A549 (cell line): ENCODE measurements at regions not wholly inside any gene's neighbourhood (a gene's known extent, or its start where the extent isn't known, plus 50 kb on each side); places are given as distances from the start of the nearest gene placed in this dataset.

Experiments used
- ATAC-seq, 2 experiments: fragments of 200-7000 bp in 1 of 2; fragments of >200 bp in 1 of 2; cut with Nextera tagmentation in 1 of 2; cut with Tn5 transposase in 1 of 2; 3 replicates each; pipeline versions ENCODE4 v1.8.0 to v1.9.1; 2018 to 2020; ENCODE audit warnings: mild to moderate bottlenecking in 1 of 2, moderate library complexity in 1 of 2
- CTCF ChIA-PET: fragments of 300-600 bp; sonication (Branson Sonifier 250); formaldehyde crosslinking; extraction: SDS; loops from one replicate; lab custom pipeline; 2021; ENCODE audit warnings: antibody characterized with exemption, inconsistent platforms; lab: Yijun Ruan, JAX
- POLR2A ChIA-PET: fragments of 350-600 bp; formaldehyde crosslinking; extraction: SDS; loops from one replicate; lab custom pipeline; 2021; ENCODE audit warnings: antibody characterized with exemption, inconsistent platforms; lab: Yijun Ruan, JAX
- DNase-seq, 2 experiments: peaks; one replicate each; pipeline versions ENCODE4 v3.0.0 to v3.0.0-alpha.2; 2011 to 2016; ENCODE audit warnings: low read depth in 1 of 2, low spot score in 1 of 2
- FAIRE-seq: peaks from 2 replicates; lab custom pipeline; 2011; peaks lifted over from hg19 to GRCh38; lab: Jason Lieb, UNC
- H3K27ac ChIP-seq, 2 experiments: fragments of >200 bp; sonication (Bioruptor Twin); formaldehyde crosslinking; 3 replicates each; pipeline ENCODE4 v1.5.1; 2016 to 2017
- H3K4me1 ChIP-seq: fragments of >200 bp; sonication (Bioruptor Twin); formaldehyde crosslinking; 3 replicates; pipeline ENCODE4 v1.6.1; 2016
- H3K4me2 ChIP-seq: fragments of >200 bp; sonication (Bioruptor Twin); formaldehyde crosslinking; 3 replicates; pipeline ENCODE4 v1.6.1; 2016
- H3K4me3 ChIP-seq: fragments of >200 bp; sonication (Bioruptor Twin); formaldehyde crosslinking; 3 replicates; pipeline ENCODE4 v1.5.1; 2016
- H3K9me3 ChIP-seq: fragments of >200 bp; sonication (Bioruptor Twin); formaldehyde crosslinking; 3 replicates; pipeline ENCODE4 v1.6.1; 2016
- BHLHE40 ChIP-seq: IDR thresholded peaks from 2 replicates; pipeline ENCODE4 v1.6.1; 2012; ENCODE audit warnings: low read depth, low read length, inconsistent platforms
- CBX2 ChIP-seq: fragments of 200-600 bp; sonication (generic); IDR thresholded peaks from 2 replicates; pipeline ENCODE4 v1.6.1; 2016; ENCODE audit warnings: low read depth, mild to moderate bottlenecking, borderline replicate concordance
- CEBPB ChIP-seq, 2 experiments: fragments of >200 bp in 1 of 2; sonication (Bioruptor Twin) in 1 of 2; formaldehyde crosslinking in 1 of 2; IDR thresholded peaks; 2 replicates each; pipeline ENCODE4 v1.6.1; 2012 to 2016
- CHD2 ChIP-seq: fragments of 150-350 bp; IDR thresholded peaks from 2 replicates; pipeline ENCODE4 v1.6.1; 2014; ENCODE audit warnings: low read length; ENCODE audit not compliant: partially characterized antibody
- CHD4 ChIP-seq: fragments of 200-600 bp; sonication (generic); IDR thresholded peaks from 2 replicates; pipeline ENCODE4 v1.6.1; 2016; ENCODE audit warnings: antibody characterized with exemption, mild to moderate bottlenecking, borderline replicate concordance
- FOSB ChIP-seq: fragments of 250-450 bp; sonication (Bioruptor Pico); IDR thresholded peaks from 2 replicates; pipeline ENCODE4 v1.5.0; 2020; ENCODE audit warnings: mild to moderate bottlenecking, moderate library complexity
- FOSL2 ChIP-seq, 2 experiments: fragments of 450-650 bp in 1 of 2; fragments of >200 bp in 1 of 2; sonication (Bioruptor Twin) in 1 of 2; formaldehyde crosslinking; IDR thresholded peaks; 2 replicates each; pipeline versions ENCODE4 v1.5.0 to v1.6.1; 2016 to 2020; ENCODE audit warnings: mild to moderate bottlenecking in 1 of 2, moderate library complexity in 1 of 2
- GATA3 ChIP-seq: IDR thresholded peaks from 2 replicates; pipeline ENCODE4 v1.6.1; 2012; ENCODE audit warnings: borderline replicate concordance
- HEYL ChIP-seq: fragments of 250-450 bp; sonication (Bioruptor Pico); IDR thresholded peaks from 2 replicates; pipeline ENCODE4 v1.8.0; 2021; ENCODE audit warnings: mild to moderate bottlenecking, moderate library complexity
- HOXA7 ChIP-seq: fragments of 250-450 bp; sonication (Bioruptor Pico); IDR thresholded peaks from 2 replicates; pipeline ENCODE4 v1.5.0; 2020; ENCODE audit warnings: mild to moderate bottlenecking, moderate library complexity
- HOXB13 ChIP-seq: fragments of 250-450 bp; sonication (Bioruptor Pico); IDR thresholded peaks from 2 replicates; pipeline ENCODE4 v1.5.0; 2020; ENCODE audit warnings: low read depth, mild to moderate bottlenecking, moderate library complexity
- HOXB5 ChIP-seq: fragments of 250-450 bp; sonication (Bioruptor Pico); IDR thresholded peaks from 2 replicates; pipeline ENCODE4 v1.5.0; 2020; ENCODE audit warnings: mild to moderate bottlenecking, moderate library complexity
- KDM1A ChIP-seq: fragments of 200-600 bp; sonication (generic); IDR thresholded peaks from 2 replicates; pipeline ENCODE4 v1.6.1; 2016; ENCODE audit warnings: low read depth, mild to moderate bottlenecking
- KDM5A ChIP-seq: fragments of 200-600 bp; sonication (generic); IDR thresholded peaks from 2 replicates; pipeline ENCODE4 v1.6.1; 2016; ENCODE audit warnings: antibody characterized with exemption, mild to moderate bottlenecking
- MAFK ChIP-seq: fragments of 450-650 bp; IDR thresholded peaks from 2 replicates; pipeline ENCODE4 v1.6.1; 2014; ENCODE audit not compliant: partially characterized antibody
- MAZ ChIP-seq: fragments of 150-350 bp; IDR thresholded peaks from 2 replicates; pipeline ENCODE4 v1.6.1; 2014; ENCODE audit warnings: antibody characterized with exemption, low read depth, low read length, borderline replicate concordance
- NFE2L2 ChIP-seq: fragments of 150-350 bp; conservative IDR thresholded peaks from 2 replicates; pipeline ENCODE4 v1.6.1; 2014; ENCODE audit warnings: low read length
- PHF8 ChIP-seq: fragments of 200-600 bp; sonication (generic); IDR thresholded peaks from 2 replicates; pipeline ENCODE4 v1.6.1; 2016; ENCODE audit warnings: low read depth, mild to moderate bottlenecking, antibody characterized with exemption, moderate library complexity, borderline replicate concordance
- POLR2A ChIP-seq: IDR thresholded peaks from 2 replicates; pipeline ENCODE4 v1.6.1; 2012; ENCODE audit warnings: mild to moderate bottlenecking, low read length
- POLR2AphosphoS2 ChIP-seq: conservative IDR thresholded peaks from 2 replicates; pipeline ENCODE4 v1.6.1; 2012; ENCODE audit warnings: low read length, improper control_type of control experiment, inconsistent platforms
- RCOR1 ChIP-seq: fragments of 150-350 bp; IDR thresholded peaks from 2 replicates; pipeline ENCODE4 v1.6.1; 2014; ENCODE audit warnings: antibody characterized with exemption, low read length, low read depth
- RFX5 ChIP-seq: fragments of 450-650 bp; IDR thresholded peaks from 2 replicates; pipeline ENCODE4 v1.7.1; 2014; ENCODE audit warnings: antibody characterized with exemption, mild to moderate bottlenecking, moderate library complexity
- RNF2 ChIP-seq: fragments of 200-600 bp; sonication (generic); IDR thresholded peaks from 2 replicates; pipeline ENCODE4 v1.6.1; 2016; ENCODE audit warnings: low read depth, mild to moderate bottlenecking, antibody characterized with exemption, moderate library complexity, borderline replicate concordance
- SMC3 ChIP-seq: fragments of >200 bp; sonication (Bioruptor Twin); formaldehyde crosslinking; IDR thresholded peaks from 3 replicates; pipeline ENCODE4 v1.6.1; 2018; ENCODE audit warnings: inconsistent platforms
- WGBS: methylation state at CpG from one replicate; pipeline ENCODE4 v1.1.6; 2017; ENCODE audit errors: missing lambda C conversion rate; 5-methylcytosine and 5-hydroxymethylcytosine counted together
- TF ChIP-seq, protein P1 (sequence below): fragments of 250-450 bp; sonication (Bioruptor Pico); IDR thresholded peaks from 2 replicates; pipeline ENCODE4 v1.5.0; 2020; ENCODE audit warnings: low read depth, mild to moderate bottlenecking, moderate library complexity
- TF ChIP-seq, protein P2 (sequence below): fragments of >200 bp; sonication (Bioruptor Twin); formaldehyde crosslinking; IDR thresholded peaks from 2 replicates; pipeline ENCODE4 v1.6.1; 2016
- TF ChIP-seq, protein P3 (sequence below): fragments of >200 bp; sonication (Bioruptor Twin); formaldehyde crosslinking; IDR thresholded peaks from 3 replicates; pipeline ENCODE4 v1.6.1; 2016
- TF ChIP-seq, protein P4 (sequence below): IDR thresholded peaks from 2 replicates; pipeline ENCODE4 v1.6.1; 2012; ENCODE audit warnings: low read depth, borderline replicate concordance
- TF ChIP-seq, protein P5 (sequence below): fragments of 450-650 bp; IDR thresholded peaks from 2 replicates; pipeline ENCODE4 v1.6.1; 2014; ENCODE audit warnings: antibody characterized with exemption
- TF ChIP-seq, protein P6 (sequence below): IDR thresholded peaks from 2 replicates; pipeline ENCODE4 v1.6.1; 2012
- TF ChIP-seq, protein P7 (sequence below): IDR thresholded peaks from 2 replicates; pipeline ENCODE4 v1.6.1; 2012

DNA sequence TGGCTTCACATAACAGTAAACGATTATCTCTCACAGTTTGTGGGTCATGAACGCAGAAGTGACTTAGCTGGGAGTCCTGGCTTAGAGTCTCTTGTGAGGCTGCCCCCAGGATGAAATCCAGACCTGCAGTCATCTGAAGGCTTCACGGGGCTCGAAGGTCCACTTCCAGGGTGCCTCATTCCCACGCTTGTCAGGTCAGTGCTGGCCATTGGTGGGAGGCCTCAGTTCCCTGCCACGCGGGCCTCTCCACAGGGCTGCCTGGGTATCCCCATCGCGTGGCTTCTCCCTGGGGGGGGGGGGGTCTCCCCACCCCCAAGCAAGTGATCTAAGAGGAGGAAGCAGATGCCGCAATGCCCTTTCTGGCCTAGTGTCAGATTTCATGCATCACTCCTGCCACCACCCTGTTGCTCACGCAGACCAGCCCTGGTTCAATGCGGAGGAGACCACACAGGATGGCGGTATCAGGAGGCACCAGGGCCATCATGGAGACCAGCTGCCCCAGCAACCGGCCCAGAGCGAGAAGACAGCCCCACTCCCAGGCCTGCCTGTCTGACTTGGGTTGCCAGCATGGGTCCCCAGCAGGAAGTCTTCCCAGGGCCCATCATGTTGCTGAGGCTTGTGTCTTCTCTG, 77.3 kb upstream of the CDH5 start:
- WGBS: 66% methylated on average over 9 of the region's 15 CpGs
- no peak for ATAC-seq
- Histone ChIP-seq H3K27ac (no peak overlapping the region), H3K4me2 (no peak overlapping the region), H3K4me1 (no peaks in the 10 kb centered on the region), H3K9me3 (no peaks in the 10 kb centered on the region; the same call in 2 of the 3 replicates), H3K4me3 (no peak overlapping the region)
- POLR2A ChIA-PET: no interaction called here
- no peak for DNase-seq
- TF ChIP-seq CHD4 (no peak), KDM5A (no peak), CBX2 (no peak), FOSB (CRISPR knock-in tag) (no peak), BHLHE40 (no peak), HEYL (CRISPR knock-in tag) (no peak), SMC3 (no peak), MAZ (no peak), FOSL2 (IDR thresholded peaks at IDR 0.05) (no peak), FOSL2 (CRISPR knock-in tag; IDR thresholded peaks at IDR 0.05) (no peak), RFX5 (no peak), CHD2 (no peak), RNF2 (no peak)
- TF ChIP-seq, protein P1, sequence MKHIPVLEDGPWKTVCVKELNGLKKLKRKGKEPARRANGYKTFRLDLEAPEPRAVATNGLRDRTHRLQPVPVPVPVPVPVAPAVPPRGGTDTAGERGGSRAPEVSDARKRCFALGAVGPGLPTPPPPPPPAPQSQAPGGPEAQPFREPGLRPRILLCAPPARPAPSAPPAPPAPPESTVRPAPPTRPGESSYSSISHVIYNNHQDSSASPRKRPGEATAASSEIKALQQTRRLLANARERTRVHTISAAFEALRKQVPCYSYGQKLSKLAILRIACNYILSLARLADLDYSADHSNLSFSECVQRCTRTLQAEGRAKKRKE: no peak
- TF ChIP-seq, protein P2, sequence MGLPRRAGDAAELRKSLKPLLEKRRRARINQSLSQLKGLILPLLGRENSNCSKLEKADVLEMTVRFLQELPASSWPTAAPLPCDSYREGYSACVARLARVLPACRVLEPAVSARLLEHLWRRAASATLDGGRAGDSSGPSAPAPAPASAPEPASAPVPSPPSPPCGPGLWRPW: no peak
- TF ChIP-seq, protein P3, sequence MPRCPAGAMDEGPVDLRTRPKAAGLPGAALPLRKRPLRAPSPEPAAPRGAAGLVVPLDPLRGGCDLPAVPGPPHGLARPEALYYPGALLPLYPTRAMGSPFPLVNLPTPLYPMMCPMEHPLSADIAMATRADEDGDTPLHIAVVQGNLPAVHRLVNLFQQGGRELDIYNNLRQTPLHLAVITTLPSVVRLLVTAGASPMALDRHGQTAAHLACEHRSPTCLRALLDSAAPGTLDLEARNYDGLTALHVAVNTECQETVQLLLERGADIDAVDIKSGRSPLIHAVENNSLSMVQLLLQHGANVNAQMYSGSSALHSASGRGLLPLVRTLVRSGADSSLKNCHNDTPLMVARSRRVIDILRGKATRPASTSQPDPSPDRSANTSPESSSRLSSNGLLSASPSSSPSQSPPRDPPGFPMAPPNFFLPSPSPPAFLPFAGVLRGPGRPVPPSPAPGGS: no peak
- FAIRE-seq: no peak
- CTCF ChIA-PET: interaction anchor here (1.0 kb wide), 1 partner anchor 11 kb away, joined by 3 read pairs; no protein-coding TSS in a partner anchor

DNA sequence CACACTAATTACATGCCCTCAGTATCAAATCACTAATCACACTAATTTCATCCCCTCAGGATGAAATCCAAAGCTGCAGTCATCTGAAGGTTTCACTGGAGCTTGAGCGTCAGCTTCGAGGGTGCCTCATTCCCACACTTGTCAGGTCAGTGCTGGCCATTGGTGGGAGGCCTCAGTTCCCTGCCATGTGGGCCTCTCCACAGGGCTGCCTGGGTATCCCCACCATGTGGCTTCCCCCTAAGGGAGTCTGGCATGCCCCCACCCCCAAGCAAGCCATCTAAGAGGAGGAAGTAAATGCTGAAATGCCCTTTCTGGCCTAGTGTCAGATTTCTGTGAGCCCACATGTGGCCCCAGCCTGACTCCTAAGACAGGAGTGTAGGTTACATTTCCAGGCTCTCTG, 78.6 kb upstream of the CDH5 start:
- no peaks in the 10 kb centered on the region for H3K4me1 ChIP-seq
- TF ChIP-seq, protein P4, sequence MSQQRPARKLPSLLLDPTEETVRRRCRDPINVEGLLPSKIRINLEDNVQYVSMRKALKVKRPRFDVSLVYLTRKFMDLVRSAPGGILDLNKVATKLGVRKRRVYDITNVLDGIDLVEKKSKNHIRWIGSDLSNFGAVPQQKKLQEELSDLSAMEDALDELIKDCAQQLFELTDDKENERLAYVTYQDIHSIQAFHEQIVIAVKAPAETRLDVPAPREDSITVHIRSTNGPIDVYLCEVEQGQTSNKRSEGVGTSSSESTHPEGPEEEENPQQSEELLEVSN: no peak
- TF ChIP-seq, protein P2: no peak
- TF ChIP-seq NFE2L2: no peak
- TF ChIP-seq GATA3: no peak
- no peak for TF ChIP-seq HOXB5 (CRISPR knock-in tag)
- TF ChIP-seq SMC3: no peak
- TF ChIP-seq HOXB13 (CRISPR knock-in tag): no peak
- no peak for TF ChIP-seq POLR2A
- TF ChIP-seq KDM1A: no peak
- TF ChIP-seq PHF8: no peak
- no peak for TF ChIP-seq CEBPB (IDR thresholded peaks at IDR 0.05)
- TF ChIP-seq MAFK: no peak
- no peak for TF ChIP-seq HOXA7 (CRISPR knock-in tag)
- TF ChIP-seq KDM5A: no peak
- TF ChIP-seq POLR2AphosphoS2: no peak
- TF ChIP-seq, protein P5, sequence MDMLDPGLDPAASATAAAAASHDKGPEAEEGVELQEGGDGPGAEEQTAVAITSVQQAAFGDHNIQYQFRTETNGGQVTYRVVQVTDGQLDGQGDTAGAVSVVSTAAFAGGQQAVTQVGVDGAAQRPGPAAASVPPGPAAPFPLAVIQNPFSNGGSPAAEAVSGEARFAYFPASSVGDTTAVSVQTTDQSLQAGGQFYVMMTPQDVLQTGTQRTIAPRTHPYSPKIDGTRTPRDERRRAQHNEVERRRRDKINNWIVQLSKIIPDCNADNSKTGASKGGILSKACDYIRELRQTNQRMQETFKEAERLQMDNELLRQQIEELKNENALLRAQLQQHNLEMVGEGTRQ: no peak
- TF ChIP-seq, protein P6, sequence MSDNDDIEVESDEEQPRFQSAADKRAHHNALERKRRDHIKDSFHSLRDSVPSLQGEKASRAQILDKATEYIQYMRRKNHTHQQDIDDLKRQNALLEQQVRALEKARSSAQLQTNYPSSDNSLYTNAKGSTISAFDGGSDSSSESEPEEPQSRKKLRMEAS: no peak
- no peak for TF ChIP-seq BHLHE40
- TF ChIP-seq, protein P7, sequence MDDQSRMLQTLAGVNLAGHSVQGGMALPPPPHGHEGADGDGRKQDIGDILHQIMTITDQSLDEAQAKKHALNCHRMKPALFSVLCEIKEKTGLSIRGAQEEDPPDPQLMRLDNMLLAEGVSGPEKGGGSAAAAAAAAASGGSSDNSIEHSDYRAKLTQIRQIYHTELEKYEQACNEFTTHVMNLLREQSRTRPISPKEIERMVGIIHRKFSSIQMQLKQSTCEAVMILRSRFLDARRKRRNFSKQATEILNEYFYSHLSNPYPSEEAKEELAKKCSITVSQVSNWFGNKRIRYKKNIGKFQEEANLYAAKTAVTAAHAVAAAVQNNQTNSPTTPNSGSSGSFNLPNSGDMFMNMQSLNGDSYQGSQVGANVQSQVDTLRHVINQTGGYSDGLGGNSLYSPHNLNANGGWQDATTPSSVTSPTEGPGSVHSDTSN: no peak
- no peak for TF ChIP-seq RCOR1
- no peak overlapping the region for H3K4me2 ChIP-seq
- WGBS: 79% methylated on average over 2 of the region's 2 CpGs
- DNase-seq: no peak
- ChIA-PET POLR2A (no interaction called here), CTCF (interaction anchor here (1.0 to 2.0 kb wide), 2 partner anchors 10 to 12 kb away, joined by 3 to 10 read pairs; no protein-coding TSS in a partner anchor)
- no peak for ATAC-seq
- H3K4me3 ChIP-seq: no peak overlapping the region
- H3K27ac ChIP-seq: no peak overlapping the region
- no peaks in the 10 kb centered on the region; the same call in 2 of the 3 replicates for H3K9me3 ChIP-seq
- FAIRE-seq: no peak
